Thyroid gland (tissue), 4 donors: ENCODE measurements at regions not wholly inside any gene's neighbourhood (a gene's known extent, or its start where the extent isn't known, plus 50 kb on each side); places are given as distances from the start of the nearest gene placed in this dataset.

Source experiments
- DNase-seq, 2 donors: peaks; one replicate each; pipeline ENCODE4 v3.0.0-alpha.2; 2019
- H3K27ac ChIP-seq, 3 donors: fragments of 200-600 bp; sonication (generic); 1 replicate in 2 of 3; 2 replicates in 1 of 3; pipeline ENCODE4 v1.5.1; 2016 to 2019; ENCODE audit warnings: mild to moderate bottlenecking in 1 of 3, moderate library complexity in 1 of 3
- H3K27me3 ChIP-seq: fragments of 200-600 bp; sonication (generic); one replicate; pipeline ENCODE4 v1.5.1; 2019
- H3K36me3 ChIP-seq, 2 donors: fragments of 200-600 bp; sonication (generic); one replicate each; pipeline ENCODE4 v1.5.1; 2016 to 2019
- H3K4me1 ChIP-seq, 2 donors: fragments of 200-600 bp; sonication (generic); one replicate each; pipeline ENCODE4 v1.5.1; 2017 to 2019
- H3K4me3 ChIP-seq, 3 donors: fragments of 200-600 bp; sonication (generic); replicated peaks in 1 of 3; 1 replicate in 2 of 3; 2 replicates in 1 of 3; pipeline ENCODE4 v1.5.1; 2016; ENCODE audit warnings: mild to moderate bottlenecking in 1 of 3
- H3K9me3 ChIP-seq: fragments of 200-600 bp; sonication (generic); one replicate; pipeline ENCODE4 v1.5.1; 2017
- CTCF ChIP-seq, 6 experiments: fragments of 200-600 bp in 3 of 6; fragments of 450-650 bp in 3 of 6; sonication (generic) in 3 of 6; IDR thresholded peaks; one replicate each; pipeline ENCODE4 v1.5.1; 2016 to 2019; ENCODE audit warnings: antibody characterized with exemption in 6 of 6, mild to moderate bottlenecking in 2 of 6, inconsistent platforms in 1 of 6, moderate library complexity in 1 of 6
- POLR2A ChIP-seq, 2 donors: fragments of 450-650 bp; IDR thresholded peaks; one replicate each; pipeline ENCODE4 v1.6.1; 2017; ENCODE audit warnings: antibody characterized with exemption in 2 of 2, mild to moderate bottlenecking in 2 of 2, moderate library complexity in 1 of 2
- WGBS, 2 donors: methylation state at CpG; one replicate each; pipeline ENCODE4 v1.1.5; 2017; 5-methylcytosine and 5-hydroxymethylcytosine counted together
- intact Hi-C: fragments of 100-400 bp; cut with DNase I; formaldehyde crosslinking; loops from one replicate; pipeline ENCODE4 v1.15.1; 2023

DNA sequence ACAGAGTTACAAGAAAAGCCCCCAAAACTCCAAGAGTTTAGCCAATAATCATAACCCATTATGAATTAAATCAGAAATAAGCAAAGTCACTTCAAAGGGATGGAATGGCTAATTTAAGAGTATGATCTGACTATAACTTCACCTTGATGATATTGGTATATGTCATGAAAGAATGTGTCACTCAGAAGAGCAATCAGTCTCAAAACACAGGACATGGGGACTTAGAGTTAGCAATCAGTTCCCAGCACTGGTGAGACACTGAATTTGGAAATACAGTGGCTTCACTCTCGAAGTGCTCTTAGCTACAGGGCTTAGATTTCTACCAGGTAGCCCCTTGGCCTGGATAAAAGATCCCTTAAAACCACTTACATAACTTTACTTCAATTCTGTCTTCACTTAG lies 65.7 kb upstream of the EXOC1L start:
- no peak for DNase-seq
- no peak overlapping the region for H3K27ac ChIP-seq
- no peak overlapping the region for H3K4me3 ChIP-seq
- no peaks in the 10 kb centered on the region for H3K9me3 ChIP-seq
- 63 to 67% methylated on average over 1 of the region's 1 CpG for WGBS, 2 donors
- H3K4me1 ChIP-seq, result no peaks in the 10 kb centered on the region
- H3K36me3 ChIP-seq, result no peaks in the 10 kb centered on the region
- no peak for TF ChIP-seq POLR2A (IDR thresholded peaks at IDR 0.05)
- no peak for TF ChIP-seq CTCF (IDR thresholded peaks at IDR 0.05)
- intact Hi-C loops, result no loop called here
- no peaks in the 10 kb centered on the region for H3K27me3 ChIP-seq

DNA sequence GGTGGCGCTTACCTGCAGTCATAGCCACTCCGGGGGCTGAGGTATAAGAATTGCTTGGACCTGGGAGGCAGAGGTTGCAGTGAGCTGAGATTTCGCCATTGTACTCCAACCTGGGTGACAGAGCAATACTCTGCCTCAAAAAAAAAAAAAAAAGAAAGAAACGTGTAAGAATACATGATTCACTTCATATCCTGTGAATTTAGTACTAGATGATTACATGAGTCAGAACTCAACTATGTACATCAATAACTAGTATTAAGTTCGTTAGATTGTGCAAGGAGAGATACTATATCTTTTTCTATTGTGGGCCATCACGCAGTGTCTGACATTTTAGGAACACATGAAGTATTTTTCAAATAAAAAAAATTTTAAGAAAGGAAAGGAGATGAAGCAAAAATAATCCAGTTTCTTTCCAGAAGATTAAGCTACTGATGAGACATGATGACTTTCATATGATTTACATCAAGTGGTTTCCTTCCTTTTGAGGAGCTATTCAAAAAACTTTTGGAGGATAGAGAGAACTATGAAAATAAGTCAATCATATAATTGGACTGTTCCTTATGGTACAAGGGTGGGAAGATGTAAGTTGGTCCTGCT lies 64.7 kb upstream of the EXOC1L start:
- Histone ChIP-seq H3K9me3 (no peaks in the 10 kb centered on the region), H3K4me3 (no peak overlapping the region), H3K36me3 (no peaks in the 10 kb centered on the region), H3K27ac (no peak overlapping the region), H3K4me1 (no peaks in the 10 kb centered on the region), H3K27me3 (no peaks in the 10 kb centered on the region)
- intact Hi-C loops, result no loop called here
- DNase-seq, result no peak
- TF ChIP-seq POLR2A (IDR thresholded peaks at IDR 0.05) (no peak), CTCF (IDR thresholded peaks at IDR 0.05) (no peak)
- 83 to 86% methylated on average over 6 of the region's 6 CpGs for WGBS, 2 donors

- 97% methylated on average over 3 of the region's 3 CpGs for WGBS, 2 donors
These were observed 63.4 kb upstream of the EXOC1L start for GRCh38 chr4:55756208-55756607.

GRCh38 chr4:55757356-55757952 lies 62.1 kb upstream of the EXOC1L start:
- Histone ChIP-seq H3K27me3 (no peaks in the 10 kb centered on the region), H3K36me3 (no peaks in the 10 kb centered on the region), H3K27ac (no peak overlapping the region), H3K4me1 (no peaks in the 10 kb centered on the region), H3K4me3 (no peak overlapping the region), H3K9me3 (no peaks in the 10 kb centered on the region)
- intact Hi-C loops, result no loop called here
- DNase-seq, result no peak
- TF ChIP-seq POLR2A (IDR thresholded peaks at IDR 0.05), result no peak
- no peak for TF ChIP-seq CTCF (IDR thresholded peaks at IDR 0.05)

More at GRCh38 chr4:55756208-55756607, 63.4 kb upstream of the EXOC1L start:
- Histone ChIP-seq H3K9me3 (no peaks in the 10 kb centered on the region), H3K27ac (no peak overlapping the region), H3K27me3 (no peaks in the 10 kb centered on the region), H3K4me3 (no peak overlapping the region), H3K4me1 (no peaks in the 10 kb centered on the region), H3K36me3 (no peaks in the 10 kb centered on the region)
- no peak for DNase-seq
- TF ChIP-seq CTCF (IDR thresholded peaks at IDR 0.05) (no peak), POLR2A (IDR thresholded peaks at IDR 0.05) (no peak)
- intact Hi-C loops, result no loop called here

GRCh38 chr4:55758066-55758465 lies 61.5 kb upstream of the EXOC1L start:
- intact Hi-C loops, result no loop called here
- Histone ChIP-seq H3K9me3 (no peaks in the 10 kb centered on the region), H3K36me3 (no peaks in the 10 kb centered on the region), H3K4me3 (no peak overlapping the region), H3K27me3 (no peaks in the 10 kb centered on the region), H3K27ac (no peak overlapping the region), H3K4me1 (no peaks in the 10 kb centered on the region)
- WGBS, 2 donors, result 85 to 88% methylated on average over 2 of the region's 2 CpGs
- no peak for DNase-seq
- TF ChIP-seq POLR2A (IDR thresholded peaks at IDR 0.05), result no peak
